ENCODE measurements at regions not wholly inside any gene's neighbourhood (a gene's known extent, or its start where the extent isn't known, plus 50 kb on each side); places are given as distances from the start of the nearest gene placed in this dataset.

DNA sequence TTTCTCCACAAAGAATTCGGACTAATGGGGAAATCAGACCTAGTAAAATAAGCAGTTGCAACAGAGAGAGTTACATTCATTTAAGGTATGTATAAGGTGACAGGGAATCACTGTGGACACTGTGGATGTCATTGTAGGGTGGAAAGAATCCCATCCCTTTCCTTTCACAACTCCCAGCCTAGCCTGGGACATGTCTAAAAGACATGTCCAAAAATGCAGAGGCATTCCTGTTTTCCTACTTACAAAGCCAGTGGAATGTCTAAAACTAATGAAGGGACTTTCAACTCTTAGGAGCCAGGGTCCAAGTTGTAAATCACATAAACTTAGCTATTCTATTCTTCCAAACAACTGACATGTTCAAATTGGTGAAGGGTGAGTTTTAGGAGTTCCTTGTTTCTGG is 511.0 kb downstream of the PRELID2 start:
- TF ChIP-seq, protein P1, sequence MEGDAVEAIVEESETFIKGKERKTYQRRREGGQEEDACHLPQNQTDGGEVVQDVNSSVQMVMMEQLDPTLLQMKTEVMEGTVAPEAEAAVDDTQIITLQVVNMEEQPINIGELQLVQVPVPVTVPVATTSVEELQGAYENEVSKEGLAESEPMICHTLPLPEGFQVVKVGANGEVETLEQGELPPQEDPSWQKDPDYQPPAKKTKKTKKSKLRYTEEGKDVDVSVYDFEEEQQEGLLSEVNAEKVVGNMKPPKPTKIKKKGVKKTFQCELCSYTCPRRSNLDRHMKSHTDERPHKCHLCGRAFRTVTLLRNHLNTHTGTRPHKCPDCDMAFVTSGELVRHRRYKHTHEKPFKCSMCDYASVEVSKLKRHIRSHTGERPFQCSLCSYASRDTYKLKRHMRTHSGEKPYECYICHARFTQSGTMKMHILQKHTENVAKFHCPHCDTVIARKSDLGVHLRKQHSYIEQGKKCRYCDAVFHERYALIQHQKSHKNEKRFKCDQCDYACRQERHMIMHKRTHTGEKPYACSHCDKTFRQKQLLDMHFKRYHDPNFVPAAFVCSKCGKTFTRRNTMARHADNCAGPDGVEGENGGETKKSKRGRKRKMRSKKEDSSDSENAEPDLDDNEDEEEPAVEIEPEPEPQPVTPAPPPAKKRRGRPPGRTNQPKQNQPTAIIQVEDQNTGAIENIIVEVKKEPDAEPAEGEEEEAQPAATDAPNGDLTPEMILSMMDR (IDR thresholded peaks at IDR 0.05): no peak
- TF ChIP-seq POLR2A (IDR thresholded peaks at IDR 0.05): no peak

Data from esophagus squamous epithelium (tissue), 4 donors.